GM12865 (cell line): ENCODE measurements at regions not wholly inside any gene's neighbourhood (a gene's known extent, or its start where the extent isn't known, plus 50 kb on each side); places are given as distances from the start of the nearest gene placed in this dataset.

Experiments
- DNase-seq: peaks from one replicate; pipeline ENCODE4 v3.0.0; 2010; ENCODE audit warnings: low read depth
- H3K4me3 ChIP-seq: 2 replicates; pipeline ENCODE4 v1.5.1; 2011; ENCODE audit warnings: mild to moderate bottlenecking, low read depth, low read length, control low read depth
- TF ChIP-seq, protein P1 (sequence below): IDR thresholded peaks from 2 replicates; pipeline ENCODE4 v1.5.1; 2011; ENCODE audit warnings: low read length, control low read depth, low read depth, inconsistent platforms; ENCODE audit not compliant: insufficient read depth; ENCODE audit errors: missing control alignments

DNA sequence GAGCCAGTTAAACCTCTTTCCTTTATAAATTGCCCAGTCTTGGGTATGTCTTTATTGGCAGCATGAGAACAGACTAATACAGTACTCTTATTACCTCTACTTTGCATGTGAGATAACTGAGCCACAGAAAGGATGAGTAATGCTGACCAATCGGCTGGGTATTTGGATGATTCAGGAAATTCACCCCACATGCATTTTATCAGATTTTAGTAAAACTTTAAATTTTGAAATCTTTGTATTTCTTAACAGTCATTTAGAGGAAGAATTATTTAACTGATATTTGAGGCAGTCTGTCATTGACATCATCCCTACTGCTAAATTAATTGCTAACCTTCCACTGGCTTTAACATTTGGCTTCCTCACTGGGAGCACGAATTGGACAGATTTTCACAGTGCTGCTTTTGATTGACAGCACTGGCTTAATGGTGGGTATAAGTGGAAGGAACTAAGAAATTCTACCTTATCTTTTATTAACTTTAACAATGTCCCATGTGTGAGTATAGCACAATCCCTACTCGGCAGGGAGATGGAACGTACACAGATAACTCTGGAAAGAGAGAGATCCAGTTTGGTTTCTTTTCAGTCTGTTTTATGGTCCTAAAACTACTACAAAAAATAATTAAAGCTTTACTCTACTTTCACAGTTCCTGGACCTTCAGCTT, 261.0 kb downstream of the DACT1 start:
- TF ChIP-seq, protein P1, sequence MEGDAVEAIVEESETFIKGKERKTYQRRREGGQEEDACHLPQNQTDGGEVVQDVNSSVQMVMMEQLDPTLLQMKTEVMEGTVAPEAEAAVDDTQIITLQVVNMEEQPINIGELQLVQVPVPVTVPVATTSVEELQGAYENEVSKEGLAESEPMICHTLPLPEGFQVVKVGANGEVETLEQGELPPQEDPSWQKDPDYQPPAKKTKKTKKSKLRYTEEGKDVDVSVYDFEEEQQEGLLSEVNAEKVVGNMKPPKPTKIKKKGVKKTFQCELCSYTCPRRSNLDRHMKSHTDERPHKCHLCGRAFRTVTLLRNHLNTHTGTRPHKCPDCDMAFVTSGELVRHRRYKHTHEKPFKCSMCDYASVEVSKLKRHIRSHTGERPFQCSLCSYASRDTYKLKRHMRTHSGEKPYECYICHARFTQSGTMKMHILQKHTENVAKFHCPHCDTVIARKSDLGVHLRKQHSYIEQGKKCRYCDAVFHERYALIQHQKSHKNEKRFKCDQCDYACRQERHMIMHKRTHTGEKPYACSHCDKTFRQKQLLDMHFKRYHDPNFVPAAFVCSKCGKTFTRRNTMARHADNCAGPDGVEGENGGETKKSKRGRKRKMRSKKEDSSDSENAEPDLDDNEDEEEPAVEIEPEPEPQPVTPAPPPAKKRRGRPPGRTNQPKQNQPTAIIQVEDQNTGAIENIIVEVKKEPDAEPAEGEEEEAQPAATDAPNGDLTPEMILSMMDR: no peak
- no peak for DNase-seq
- H3K4me3 ChIP-seq: no peak overlapping the region

DNA sequence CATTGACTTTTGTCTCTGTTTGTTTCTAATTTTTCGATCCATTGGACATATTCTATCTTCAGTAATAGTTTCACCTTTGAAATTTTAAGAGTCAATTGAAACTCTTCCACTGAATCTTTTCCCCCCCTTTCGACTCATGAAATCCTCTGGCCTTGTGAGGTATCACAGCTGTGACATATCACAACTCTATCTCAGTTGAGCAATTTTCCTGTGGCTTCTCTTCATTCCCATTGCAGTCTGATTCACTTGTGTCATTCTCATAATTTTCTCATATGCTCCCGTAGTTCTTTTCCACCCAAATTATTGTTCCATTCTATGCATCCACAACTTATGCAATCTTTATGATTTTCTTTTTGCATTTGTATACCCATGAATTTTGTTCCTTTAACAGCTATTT, 261.6 kb downstream of the DACT1 start:
- H3K4me3 ChIP-seq: no peak overlapping the region
- DNase-seq: no peak
- TF ChIP-seq, protein P1: no peak

DNA sequence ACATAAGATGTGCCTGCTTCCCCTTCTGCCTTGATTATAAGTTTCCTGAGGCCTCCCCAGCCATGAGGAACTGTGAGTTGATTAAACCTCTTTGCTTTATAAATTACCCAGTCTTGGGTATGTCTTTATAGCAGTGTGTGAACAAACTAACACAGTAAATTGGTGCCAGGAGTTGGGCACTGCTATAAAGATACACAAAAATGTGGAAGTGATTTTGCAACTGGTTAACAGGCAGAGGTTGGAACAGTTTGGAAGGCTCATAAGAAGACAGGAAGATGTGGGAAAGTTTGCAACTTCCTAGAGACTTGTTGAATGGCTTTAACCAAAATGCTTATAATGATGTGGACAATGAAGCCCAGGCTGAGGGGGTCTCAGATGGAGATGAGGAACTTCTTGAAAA, 264.1 kb downstream of the DACT1 start:
- TF ChIP-seq, protein P1: no peak
- no peak for DNase-seq
- H3K4me3 ChIP-seq: no peak overlapping the region

DNA sequence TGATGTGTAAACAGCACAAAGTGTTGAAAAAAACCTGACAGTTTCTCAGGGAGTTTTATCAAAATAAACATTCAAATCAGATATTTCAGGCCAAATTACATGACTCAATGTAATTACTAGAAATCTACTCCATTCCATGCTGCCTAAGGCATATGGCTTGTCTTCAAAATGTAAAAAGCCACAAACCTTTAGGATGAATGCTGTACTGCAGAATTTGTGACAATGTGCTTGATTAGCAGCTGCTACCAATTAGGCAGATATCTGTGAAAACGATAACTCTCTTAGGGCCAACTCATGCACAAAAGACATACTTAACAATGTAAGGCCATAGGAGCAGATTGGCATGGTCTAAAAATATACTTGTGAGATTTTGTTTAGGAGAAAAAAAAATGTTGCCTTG, 267.0 kb downstream of the DACT1 start:
- no peak overlapping the region for H3K4me3 ChIP-seq
- TF ChIP-seq, protein P1: no peak
- DNase-seq: no peak

DNA sequence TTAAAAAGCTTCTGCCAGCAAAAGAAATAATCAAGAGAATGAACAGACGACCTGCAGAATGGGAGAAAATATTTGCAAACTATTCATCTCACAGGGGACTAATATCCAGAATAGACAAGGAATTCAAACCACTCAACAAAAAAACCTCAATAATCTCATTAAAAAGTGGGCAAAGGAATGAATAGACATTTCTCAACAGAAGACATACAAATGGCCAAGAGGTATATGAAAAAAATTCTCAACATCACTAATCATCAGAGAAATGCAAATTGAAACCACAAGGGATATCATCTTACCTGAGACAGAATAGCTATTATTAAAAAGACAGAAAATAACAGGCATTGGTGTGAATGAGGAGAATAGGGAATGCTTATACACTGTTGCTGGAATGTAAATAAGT, 270.0 kb downstream of the DACT1 start:
- TF ChIP-seq, protein P1: no peak

DNA sequence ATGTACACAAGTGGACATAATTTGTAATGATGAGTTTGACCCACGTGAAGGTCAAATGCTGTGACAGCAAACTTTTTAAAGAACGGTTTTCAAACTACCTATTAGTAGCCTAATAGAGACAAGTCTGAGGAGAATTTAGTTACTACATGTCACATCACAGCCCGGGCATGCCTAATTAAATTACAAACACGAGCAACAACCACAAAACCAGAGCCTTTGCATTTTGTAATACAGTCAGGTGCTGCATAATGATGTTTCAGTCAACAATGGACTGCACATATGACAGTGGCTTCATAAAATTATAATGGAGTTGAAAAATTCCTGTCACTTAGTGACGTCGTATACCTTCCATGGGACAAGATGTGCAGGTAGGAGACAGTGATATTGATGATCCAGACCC, 274.5 kb downstream of the DACT1 start:
- DNase-seq: no peak
- TF ChIP-seq, protein P1: no peak
- H3K4me3 ChIP-seq: no peak overlapping the region

More for the DNA sequence above, 270.0 kb downstream of the DACT1 start:
- H3K4me3 ChIP-seq: no peak overlapping the region
- no peak for DNase-seq
